ENCODE measurements at regions not wholly inside any gene's neighbourhood (a gene's known extent, or its start where the extent isn't known, plus 50 kb on each side); places are given as distances from the start of the nearest gene placed in this dataset.

DNA sequence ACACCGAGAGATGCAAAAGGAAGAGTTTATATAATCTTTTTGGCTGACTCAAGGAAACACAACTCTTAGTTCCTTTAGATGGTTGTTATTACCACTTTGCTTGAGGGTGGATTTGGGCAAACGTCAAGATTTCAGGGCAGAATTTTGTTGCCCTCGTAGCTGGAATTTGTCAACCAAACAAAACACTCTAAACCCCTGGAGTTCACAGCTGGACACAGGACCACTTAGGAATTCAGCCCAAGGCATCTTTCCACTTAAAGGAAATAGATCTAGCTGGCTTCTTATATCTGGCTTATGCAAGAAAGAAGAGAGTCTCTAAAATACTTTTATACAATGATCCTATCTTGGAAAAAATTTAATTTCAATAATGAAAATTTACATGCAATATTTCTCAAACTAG lies 237.8 kb upstream of the LRIG3 start:
- TF ChIP-seq CTCF (conservative IDR thresholded peaks at IDR 0.05 in 1 of 2, IDR thresholded peaks at IDR 0.05 in 1 of 2; ENCODE audit: extremely low read depth in 1 of 2, insufficient read depth in 1 of 2, low read depth in 1 of 2, low read length in 2 of 2): no peak
- TF ChIP-seq EZH2 (IDR thresholded peaks at IDR 0.05; ENCODE audit: borderline replicate concordance, low read length): no peak

All from mammary epithelial cell (primary cell).